ENCODE measurements at regions not wholly inside any gene's neighbourhood (a gene's known extent, or its start where the extent isn't known, plus 50 kb on each side); places are given as distances from the start of the nearest gene placed in this dataset.

DNA sequence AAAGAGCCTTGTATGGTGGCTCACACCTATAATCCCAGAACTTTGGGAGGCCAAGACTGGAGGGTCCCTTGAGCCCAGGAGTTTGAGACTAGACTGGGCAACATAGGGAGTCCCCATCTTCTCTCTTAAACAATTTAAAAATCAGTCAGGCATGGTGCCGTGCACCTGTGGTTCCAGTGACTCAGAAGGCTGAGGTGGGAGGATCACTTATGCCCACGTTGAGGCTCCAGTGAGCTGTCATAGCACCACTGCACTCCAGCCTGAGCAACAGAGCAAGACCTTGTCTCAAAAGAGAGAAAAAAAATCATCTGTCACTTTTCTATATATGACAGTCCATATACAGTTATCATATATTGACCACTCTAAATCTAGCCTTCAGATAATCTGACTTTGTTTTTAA is 658.3 kb downstream of the LTN1 start:
- intact Hi-C loops (cut with micrococcal nuclease) = no loop called here
- H3K4me1 Mint-ChIP-seq (ENCODE audit: insufficient read depth, unreplicated experiment) = peaks cover 6% of the 10 kb centered on the region

DNA sequence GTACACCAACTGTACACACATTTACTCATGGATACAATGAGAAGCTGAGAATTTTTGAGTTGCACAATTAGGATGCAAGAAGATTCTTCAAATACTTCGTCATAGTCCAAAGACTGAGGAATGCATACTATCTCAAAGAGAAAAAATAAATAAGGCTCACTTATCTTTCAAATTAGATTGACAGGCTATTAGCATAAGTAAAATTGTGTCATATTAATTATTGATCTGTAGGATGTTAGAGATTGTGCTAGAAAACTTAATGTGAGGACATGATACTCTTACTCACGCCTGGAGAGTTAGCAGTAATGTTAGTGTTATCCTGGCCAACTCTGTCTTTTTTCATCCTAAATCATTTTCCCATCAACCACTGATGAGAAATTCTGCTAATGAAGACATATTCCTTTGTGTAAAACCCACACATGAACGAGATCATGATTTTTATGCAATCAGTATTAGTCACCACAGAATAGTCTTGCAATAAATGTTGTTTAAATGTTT is 659.0 kb downstream of the LTN1 start:
- TF ChIP-seq, protein P1, sequence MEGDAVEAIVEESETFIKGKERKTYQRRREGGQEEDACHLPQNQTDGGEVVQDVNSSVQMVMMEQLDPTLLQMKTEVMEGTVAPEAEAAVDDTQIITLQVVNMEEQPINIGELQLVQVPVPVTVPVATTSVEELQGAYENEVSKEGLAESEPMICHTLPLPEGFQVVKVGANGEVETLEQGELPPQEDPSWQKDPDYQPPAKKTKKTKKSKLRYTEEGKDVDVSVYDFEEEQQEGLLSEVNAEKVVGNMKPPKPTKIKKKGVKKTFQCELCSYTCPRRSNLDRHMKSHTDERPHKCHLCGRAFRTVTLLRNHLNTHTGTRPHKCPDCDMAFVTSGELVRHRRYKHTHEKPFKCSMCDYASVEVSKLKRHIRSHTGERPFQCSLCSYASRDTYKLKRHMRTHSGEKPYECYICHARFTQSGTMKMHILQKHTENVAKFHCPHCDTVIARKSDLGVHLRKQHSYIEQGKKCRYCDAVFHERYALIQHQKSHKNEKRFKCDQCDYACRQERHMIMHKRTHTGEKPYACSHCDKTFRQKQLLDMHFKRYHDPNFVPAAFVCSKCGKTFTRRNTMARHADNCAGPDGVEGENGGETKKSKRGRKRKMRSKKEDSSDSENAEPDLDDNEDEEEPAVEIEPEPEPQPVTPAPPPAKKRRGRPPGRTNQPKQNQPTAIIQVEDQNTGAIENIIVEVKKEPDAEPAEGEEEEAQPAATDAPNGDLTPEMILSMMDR (IDR thresholded peaks at IDR 0.05; ENCODE audit: unreplicated experiment) = no peak
- intact Hi-C loops (cut with micrococcal nuclease) = no loop called here
- peaks cover 6% of the 10 kb centered on the region for H3K4me1 Mint-ChIP-seq (ENCODE audit: insufficient read depth, unreplicated experiment)
- H3K27ac Mint-ChIP-seq (ENCODE audit: low read depth, unreplicated experiment) = no peak overlapping the region
- CTCF ChIA-PET = interaction anchor here (0.6 to 3.8 kb wide), 6 partner anchors 127 to 1483 kb away, joined by 3 to 14 read pairs (median 5); no protein-coding TSS in a partner anchor
- peak; percentile 38 for DNase-seq (ENCODE audit: unreplicated experiment)
- no peaks in the 10 kb centered on the region for H3K27me3 Mint-ChIP-seq (ENCODE audit: insufficient read depth, unreplicated experiment)
- POLR2A ChIA-PET = no interaction called here
- H3K4me3 Mint-ChIP-seq (ENCODE audit: unreplicated experiment) = no peak overlapping the region
- no peaks in the 10 kb centered on the region for H3K36me3 Mint-ChIP-seq (ENCODE audit: insufficient read depth, unreplicated experiment)
- H3K9me3 Mint-ChIP-seq (ENCODE audit: unreplicated experiment) = no peaks in the 10 kb centered on the region
- BruUV-seq (replicated peaks) = no TSS peak

More for the DNA sequence above, 658.3 kb downstream of the LTN1 start:
- BruUV-seq (replicated peaks) = no TSS peak
- Mint-ChIP-seq H3K27me3 (ENCODE audit: insufficient read depth, unreplicated experiment) (no peaks in the 10 kb centered on the region), H3K9me3 (ENCODE audit: unreplicated experiment) (no peaks in the 10 kb centered on the region), H3K27ac (ENCODE audit: low read depth, unreplicated experiment) (no peak overlapping the region), H3K4me3 (ENCODE audit: unreplicated experiment) (no peak overlapping the region), H3K36me3 (ENCODE audit: insufficient read depth, unreplicated experiment) (no peaks in the 10 kb centered on the region)
- DNase-seq (ENCODE audit: unreplicated experiment) = peak; percentile 23
- CTCF ChIA-PET = interaction anchor here (0.6 to 7.2 kb wide), 6 partner anchors 98 to 1484 kb away, joined by 3 to 121 read pairs (median 4); no protein-coding TSS in a partner anchor
- POLR2A ChIA-PET = no interaction called here
- TF ChIP-seq, protein P1 (IDR thresholded peaks at IDR 0.05; ENCODE audit: unreplicated experiment) = no peak

DNA sequence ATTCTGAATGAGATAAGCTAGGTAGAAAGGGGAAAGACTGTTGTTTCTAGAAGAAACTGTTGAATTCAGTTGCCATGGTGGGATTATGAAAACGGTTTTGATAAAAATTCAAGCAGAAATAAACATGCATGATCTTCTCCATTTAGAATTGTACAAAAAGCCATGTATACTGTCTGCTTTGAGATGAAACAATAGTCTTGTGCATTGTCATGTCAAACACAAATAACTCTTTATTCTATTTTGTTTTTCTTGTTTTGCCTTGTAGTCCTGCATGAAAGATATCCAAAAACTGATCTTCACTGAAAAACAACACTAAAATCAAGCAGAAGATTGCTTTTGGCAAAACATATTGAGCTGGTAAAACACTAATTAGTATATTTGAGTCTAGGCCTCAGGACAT is 659.9 kb downstream of the LTN1 start:
- H3K27ac Mint-ChIP-seq (ENCODE audit: low read depth, unreplicated experiment) = no peak overlapping the region
- POLR2A ChIA-PET = interaction anchor here (0.6 to 1.3 kb wide), 2 partner anchors 17 to 22 kb away, joined by 3 read pairs; no protein-coding TSS in a partner anchor
- DNase-seq (ENCODE audit: unreplicated experiment) = no peak
- TF ChIP-seq, protein P1 (IDR thresholded peaks at IDR 0.05; ENCODE audit: unreplicated experiment) = no peak
- peaks cover 6% of the 10 kb centered on the region for H3K4me1 Mint-ChIP-seq (ENCODE audit: insufficient read depth, unreplicated experiment)
- intact Hi-C loops (cut with micrococcal nuclease) = no loop called here
- CTCF ChIA-PET = interaction anchor here (0.6 to 2.8 kb wide), 3 partner anchors 127 to 412 kb away, joined by 5 to 14 read pairs (median 5); no protein-coding TSS in a partner anchor
- H3K9me3 Mint-ChIP-seq (ENCODE audit: unreplicated experiment) = no peaks in the 10 kb centered on the region
- no peaks in the 10 kb centered on the region for H3K27me3 Mint-ChIP-seq (ENCODE audit: insufficient read depth, unreplicated experiment)
- no peak overlapping the region for H3K4me3 Mint-ChIP-seq (ENCODE audit: unreplicated experiment)
- no peaks in the 10 kb centered on the region for H3K36me3 Mint-ChIP-seq (ENCODE audit: insufficient read depth, unreplicated experiment)
- no TSS peak for BruUV-seq (replicated peaks)

DNA sequence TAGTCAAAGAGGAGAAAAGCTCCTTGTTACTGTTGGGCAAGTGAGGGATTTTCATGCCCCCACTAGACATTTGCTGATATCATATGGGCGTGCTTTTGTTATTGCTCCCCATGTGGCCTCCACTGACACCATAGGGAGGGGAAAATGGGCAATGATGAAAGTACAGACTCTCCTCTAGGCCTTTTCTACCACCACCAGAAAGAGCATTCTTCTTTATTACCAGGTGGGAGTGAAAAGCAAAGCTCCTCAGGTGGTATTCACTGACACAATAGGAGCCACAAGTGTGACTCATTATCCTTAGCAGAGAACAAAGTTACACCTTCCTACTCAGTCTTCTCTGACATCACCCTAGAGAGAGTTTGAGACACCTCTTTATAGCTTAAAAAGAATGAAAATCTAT is 667.1 kb downstream of the LTN1 start:
- Mint-ChIP-seq H3K4me1 (ENCODE audit: insufficient read depth, unreplicated experiment) (peaks cover 9% of the 10 kb centered on the region), H3K27me3 (ENCODE audit: insufficient read depth, unreplicated experiment) (no peaks in the 10 kb centered on the region), H3K4me3 (ENCODE audit: unreplicated experiment) (no peak overlapping the region), H3K27ac (ENCODE audit: low read depth, unreplicated experiment) (no peak overlapping the region), H3K9me3 (ENCODE audit: unreplicated experiment) (no peaks in the 10 kb centered on the region), H3K36me3 (ENCODE audit: insufficient read depth, unreplicated experiment) (no peaks in the 10 kb centered on the region)
- TF ChIP-seq, protein P1 (IDR thresholded peaks at IDR 0.05; ENCODE audit: unreplicated experiment) = no peak
- ChIA-PET CTCF (interaction anchor here (0.6 to 2.7 kb wide), 10 partner anchors 11 to 1492 kb away, joined by 3 to 12 read pairs (median 4); no protein-coding TSS in a partner anchor), POLR2A (no interaction called here)
- no TSS peak for BruUV-seq (replicated peaks)
- DNase-seq (ENCODE audit: unreplicated experiment) = peak; percentile 55
- intact Hi-C loops (cut with micrococcal nuclease) = no loop called here

All from MCF 10A (cell line).